SJCRH30 (cell line): ENCODE measurements at regions not wholly inside any gene's neighbourhood (a gene's known extent, or its start where the extent isn't known, plus 50 kb on each side); places are given as distances from the start of the nearest gene placed in this dataset.

Experiments used
- DNase-seq, 2 experiments: peaks; one replicate each; pipeline ENCODE4 v3.0.0-alpha.2; 2015 to 2020
- H3K27ac ChIP-seq: fragments of 250-450 bp; sonication (Bioruptor Pico); 2 replicates; pipeline ENCODE4 v1.5.1; 2020; ENCODE audit warnings: mild to moderate bottlenecking, moderate library complexity
- H3K27me3 ChIP-seq: fragments of 250-450 bp; sonication (Bioruptor Pico); 2 replicates; pipeline ENCODE4 v1.5.1; 2020; ENCODE audit warnings: mild to moderate bottlenecking, moderate library complexity
- H3K36me3 ChIP-seq: fragments of 250-450 bp; sonication (Bioruptor Pico); 2 replicates; pipeline ENCODE4 v1.5.1; 2020; ENCODE audit warnings: mild to moderate bottlenecking, moderate library complexity
- H3K4me1 ChIP-seq: fragments of 250-450 bp; sonication (Bioruptor Pico); 2 replicates; pipeline ENCODE4 v1.5.1; 2020; ENCODE audit warnings: mild to moderate bottlenecking, moderate library complexity
- H3K4me3 ChIP-seq: fragments of 250-450 bp; sonication (Bioruptor Pico); 2 replicates; pipeline ENCODE4 v1.5.1; 2020; ENCODE audit warnings: mild to moderate bottlenecking, moderate library complexity
- H3K9me3 ChIP-seq: fragments of 250-450 bp; sonication (Bioruptor Pico); replicated peaks from 2 replicates; pipeline ENCODE4 v1.5.1; 2020; ENCODE audit warnings: mild to moderate bottlenecking, moderate library complexity

DNA sequence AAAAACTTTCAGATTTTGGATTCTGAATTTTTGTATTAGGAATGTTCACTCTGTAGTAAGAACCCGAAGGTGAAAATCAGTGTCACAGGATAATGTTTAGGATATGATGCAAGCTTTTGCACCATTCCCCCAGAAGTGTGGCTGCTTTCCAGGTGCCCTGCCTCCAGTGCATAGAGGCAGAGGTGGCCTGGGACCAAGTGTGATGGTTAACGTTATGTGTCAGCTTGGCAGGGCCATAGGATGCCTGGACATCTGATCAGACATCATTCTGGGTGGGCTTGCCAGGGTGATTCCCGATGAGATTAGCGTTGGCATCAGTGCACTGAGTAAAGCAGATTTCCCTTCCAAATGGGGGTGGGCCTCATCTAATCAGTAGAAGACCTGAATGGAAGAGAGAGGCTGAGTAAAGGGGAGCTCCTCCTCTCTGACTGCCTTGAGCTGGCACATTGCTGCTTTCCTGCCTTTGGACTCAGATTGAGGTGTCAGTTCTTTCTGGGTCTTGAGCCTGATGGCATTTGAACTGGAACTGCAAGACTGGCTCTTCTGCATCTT, 177.4 kb upstream of the HS6ST1 start:
- DNase-seq, result no peak
- Histone ChIP-seq H3K36me3 (no peaks in the 10 kb centered on the region), H3K9me3 (no peaks in the 10 kb centered on the region), H3K4me3 (no peak overlapping the region), H3K27ac (no peak overlapping the region), H3K27me3 (no peaks in the 10 kb centered on the region), H3K4me1 (peaks cover 7% of the 10 kb centered on the region; the same call in 1 of the 2 replicates)

DNA sequence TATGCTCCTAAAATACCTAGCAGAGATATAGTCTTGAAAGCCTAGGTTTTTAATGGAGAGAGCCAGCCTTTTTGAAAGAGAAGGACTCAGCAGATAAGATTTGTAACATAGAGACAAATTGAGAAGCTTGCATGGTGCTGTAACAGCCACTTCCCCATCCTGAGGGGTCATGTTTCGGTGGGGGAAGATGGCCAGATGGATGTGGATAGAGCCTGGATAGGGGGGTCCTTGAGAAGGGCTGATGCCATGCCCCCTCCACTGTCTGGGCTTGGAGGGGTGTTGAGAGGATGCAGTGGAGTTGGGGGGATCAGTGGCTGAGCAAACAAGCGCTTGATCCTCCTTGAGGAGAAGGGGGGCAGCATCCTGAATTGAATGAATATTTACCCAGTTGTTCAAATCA, 178.0 kb upstream of the HS6ST1 start:
- H3K27ac ChIP-seq, result no peak overlapping the region
- H3K9me3 ChIP-seq, result no peaks in the 10 kb centered on the region
- H3K27me3 ChIP-seq, result no peaks in the 10 kb centered on the region
- peaks cover 7% of the 10 kb centered on the region; the same call in 1 of the 2 replicates for H3K4me1 ChIP-seq
- H3K4me3 ChIP-seq, result no peak overlapping the region
- DNase-seq, result no peak
- no peaks in the 10 kb centered on the region for H3K36me3 ChIP-seq

DNA sequence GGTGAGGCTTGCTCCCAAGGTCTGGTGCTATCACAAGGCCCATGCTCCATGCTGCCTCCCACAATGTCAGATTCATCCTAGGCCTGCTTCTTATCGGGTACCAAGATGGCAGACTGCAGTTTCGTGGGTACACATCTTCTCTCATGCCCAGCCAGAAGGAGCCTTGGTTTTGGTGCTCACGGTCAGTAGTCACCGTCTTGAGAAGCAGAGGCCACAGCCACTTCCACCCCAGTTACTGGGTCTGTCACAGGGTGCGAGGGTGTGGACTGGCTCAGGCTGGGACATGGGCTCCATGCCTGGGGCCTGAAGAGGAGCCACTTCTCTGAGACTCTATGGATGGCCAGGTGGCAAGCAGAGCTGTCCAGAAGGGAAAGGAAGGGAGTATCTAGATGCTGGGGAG, 178.8 kb upstream of the HS6ST1 start:
- DNase-seq, result no peak
- Histone ChIP-seq H3K27ac (no peak overlapping the region), H3K9me3 (no peaks in the 10 kb centered on the region)

DNA sequence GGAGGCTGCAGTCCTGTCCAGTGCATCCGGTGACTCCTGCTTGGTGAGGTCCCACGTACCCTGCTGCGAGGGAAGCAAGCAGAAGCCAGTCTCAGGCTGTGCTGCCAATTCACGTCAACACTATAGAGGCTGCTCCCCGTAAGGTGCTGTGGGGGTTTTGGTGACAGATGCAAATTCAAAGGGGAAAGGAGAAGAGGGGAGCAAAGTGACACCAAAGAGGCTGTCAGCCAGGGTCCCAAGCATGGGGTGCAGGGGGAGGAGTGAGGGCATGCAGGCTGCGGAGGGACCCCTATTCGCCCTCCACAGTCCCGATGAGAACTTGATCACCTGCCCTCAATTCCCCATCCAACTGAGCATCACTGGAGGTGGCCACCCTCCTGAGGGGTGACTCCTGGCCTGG, 179.4 kb upstream of the HS6ST1 start:
- no peak for DNase-seq
- no peaks in the 10 kb centered on the region for H3K9me3 ChIP-seq
- no peak overlapping the region for H3K4me3 ChIP-seq
- no peaks in the 10 kb centered on the region for H3K36me3 ChIP-seq
- no peak overlapping the region for H3K27ac ChIP-seq
- peaks cover 7% of the 10 kb centered on the region; the same call in 1 of the 2 replicates for H3K4me1 ChIP-seq
- H3K27me3 ChIP-seq, result no peaks in the 10 kb centered on the region

More for the DNA sequence above, 178.8 kb upstream of the HS6ST1 start:
- no peak overlapping the region for H3K4me3 ChIP-seq
- peaks cover 7% of the 10 kb centered on the region; the same call in 1 of the 2 replicates for H3K4me1 ChIP-seq
- no peaks in the 10 kb centered on the region for H3K27me3 ChIP-seq
- H3K36me3 ChIP-seq, result no peaks in the 10 kb centered on the region

DNA sequence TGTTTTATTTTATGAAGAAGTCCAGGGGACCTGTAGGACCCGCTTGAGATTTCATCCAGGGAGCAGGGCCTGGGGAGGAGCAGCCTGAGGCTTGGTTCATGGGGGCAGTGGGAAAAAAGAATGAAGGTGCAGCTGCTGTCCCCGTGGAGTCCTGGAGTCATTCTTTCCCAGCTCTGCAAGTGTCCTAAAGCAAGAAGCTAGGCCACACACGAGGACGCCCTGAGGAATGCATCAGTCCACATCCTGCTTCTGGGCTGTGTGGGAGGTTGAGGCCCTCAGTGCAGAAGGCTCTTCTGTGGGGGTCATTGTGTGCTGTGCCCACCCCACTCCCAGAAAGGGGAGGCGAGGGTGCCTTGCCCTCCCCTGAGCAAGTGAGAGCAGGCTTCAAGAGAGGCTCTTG, 179.9 kb upstream of the HS6ST1 start:
- Histone ChIP-seq H3K27me3 (no peaks in the 10 kb centered on the region), H3K4me3 (no peak overlapping the region), H3K9me3 (no peaks in the 10 kb centered on the region), H3K27ac (no peak overlapping the region), H3K36me3 (no peaks in the 10 kb centered on the region), H3K4me1 (peaks cover 7% of the 10 kb centered on the region; the same call in 1 of the 2 replicates)
- peak; percentile 22 to 54 for DNase-seq

DNA sequence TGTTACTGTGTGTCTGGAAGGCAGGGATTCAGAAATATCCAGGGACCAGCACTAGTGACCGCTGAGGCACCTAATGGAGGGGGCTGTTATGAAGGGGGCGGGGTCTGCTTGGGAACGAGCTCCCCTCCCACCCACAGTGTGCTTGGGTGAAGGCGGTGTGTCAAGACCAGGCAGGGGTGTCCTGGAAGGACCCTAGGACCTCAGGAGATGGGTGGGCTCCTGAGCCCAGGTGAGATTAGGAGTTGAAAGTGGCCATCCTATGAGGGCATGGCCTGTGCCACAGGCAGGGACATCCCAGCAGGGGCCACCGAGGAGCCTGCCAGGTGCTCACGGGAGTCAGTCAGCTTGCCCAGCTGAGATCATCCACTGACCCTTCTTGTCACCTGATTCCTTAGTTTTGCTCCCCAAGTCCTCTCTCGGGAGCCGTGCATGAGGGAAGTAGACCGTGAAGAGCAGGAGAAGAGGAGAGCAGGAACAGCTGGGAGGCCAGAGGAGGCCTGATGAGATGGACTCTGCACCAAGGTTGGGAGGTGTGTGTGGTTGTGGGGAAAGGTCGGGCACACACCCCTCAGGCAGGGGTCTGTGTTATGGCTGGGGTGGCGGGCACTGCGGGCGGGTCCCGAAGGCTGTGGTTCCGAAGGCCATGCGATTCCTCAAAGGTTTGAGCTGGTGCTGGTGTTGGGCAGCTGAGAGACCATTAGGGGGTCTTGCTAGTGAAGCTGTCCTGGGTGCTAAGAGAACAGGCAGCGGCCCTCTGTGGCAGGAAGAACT, 180.9 kb upstream of the HS6ST1 start:
- Histone ChIP-seq H3K27me3 (no peaks in the 10 kb centered on the region), H3K4me3 (no peak overlapping the region), H3K27ac (no peak overlapping the region), H3K36me3 (no peaks in the 10 kb centered on the region), H3K4me1 (peaks cover 7% of the 10 kb centered on the region; the same call in 1 of the 2 replicates), H3K9me3 (no peaks in the 10 kb centered on the region)
- DNase-seq, result no peak

DNA sequence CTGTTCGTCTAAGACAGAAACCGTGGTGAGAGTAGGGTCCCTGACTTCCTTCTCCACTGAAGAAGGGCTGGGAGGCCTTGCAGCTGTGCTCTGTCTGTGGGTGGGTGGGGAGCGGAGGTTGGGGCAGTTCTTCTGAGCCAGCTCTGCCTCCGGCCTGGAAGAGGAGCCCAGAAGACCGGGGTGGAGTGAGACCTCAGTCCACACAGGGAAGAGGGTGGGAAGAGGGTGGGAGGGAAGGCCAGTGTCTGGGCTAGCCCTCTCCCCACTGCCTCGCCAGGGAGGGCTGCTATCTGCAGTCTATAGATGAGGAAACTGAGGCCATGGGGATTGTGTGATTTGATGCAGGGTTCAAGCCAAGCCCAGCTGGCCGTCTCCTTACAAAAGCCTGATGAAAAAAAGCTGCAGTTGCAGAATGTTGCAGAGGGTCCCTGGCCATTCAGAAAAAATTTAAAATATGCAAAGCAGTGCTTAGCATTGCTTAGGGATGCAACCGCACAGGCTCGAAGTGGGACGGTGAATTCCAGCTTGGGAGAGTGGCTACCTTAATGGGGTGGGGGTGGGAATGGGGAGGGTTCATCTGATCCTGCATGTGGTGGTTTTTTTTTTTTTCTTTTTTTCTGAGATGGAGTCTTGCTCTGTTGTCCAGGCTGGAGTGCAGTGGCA, 181.6 kb upstream of the HS6ST1 start:
- no peak overlapping the region for H3K27ac ChIP-seq
- no peaks in the 10 kb centered on the region for H3K36me3 ChIP-seq
- H3K4me1 ChIP-seq, result peaks cover 7% of the 10 kb centered on the region; the same call in 1 of the 2 replicates
- DNase-seq, result no peak
- no peak overlapping the region for H3K4me3 ChIP-seq
- no peaks in the 10 kb centered on the region for H3K27me3 ChIP-seq
- H3K9me3 ChIP-seq, result no peaks in the 10 kb centered on the region

DNA sequence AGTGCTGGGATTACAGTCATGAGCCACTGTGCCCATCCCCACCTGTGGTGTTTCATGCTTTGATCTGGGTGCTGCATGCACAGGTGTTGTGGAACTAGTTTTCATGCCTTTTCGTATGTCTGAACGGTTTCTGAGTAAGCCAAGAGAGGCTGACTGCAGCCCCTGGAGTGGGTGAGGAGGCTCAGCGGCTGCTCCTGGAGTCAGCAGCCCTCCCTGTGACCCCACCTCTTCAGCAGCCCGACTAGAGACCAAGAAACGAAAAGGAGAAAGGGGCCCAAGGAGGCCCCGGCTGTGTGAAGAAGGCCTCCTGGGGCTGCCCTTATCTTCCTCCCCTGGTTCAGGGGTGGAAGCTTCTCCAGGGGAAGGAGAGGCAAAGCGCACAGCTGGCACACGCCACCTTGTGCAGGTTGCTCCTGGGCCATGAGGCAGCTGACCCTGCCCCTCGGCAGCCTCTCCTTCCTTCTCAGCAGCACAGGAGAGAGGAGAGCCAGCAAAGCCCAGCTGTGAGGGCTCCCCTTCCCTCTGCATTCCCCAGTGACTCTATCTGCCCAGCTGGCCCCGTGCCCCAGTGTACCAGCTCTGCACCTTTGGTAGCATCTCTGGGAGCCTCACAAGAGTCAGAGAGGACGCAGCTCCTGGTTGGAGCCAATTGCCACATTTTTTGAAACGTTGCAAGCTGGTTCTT, 182.5 kb upstream of the HS6ST1 start:
- Histone ChIP-seq H3K9me3 (no peaks in the 10 kb centered on the region), H3K4me1 (peaks cover 15% of the 10 kb centered on the region), H3K27ac (no peak overlapping the region), H3K4me3 (no peak overlapping the region), H3K27me3 (no peaks in the 10 kb centered on the region), H3K36me3 (no peaks in the 10 kb centered on the region)
- no peak for DNase-seq

DNA sequence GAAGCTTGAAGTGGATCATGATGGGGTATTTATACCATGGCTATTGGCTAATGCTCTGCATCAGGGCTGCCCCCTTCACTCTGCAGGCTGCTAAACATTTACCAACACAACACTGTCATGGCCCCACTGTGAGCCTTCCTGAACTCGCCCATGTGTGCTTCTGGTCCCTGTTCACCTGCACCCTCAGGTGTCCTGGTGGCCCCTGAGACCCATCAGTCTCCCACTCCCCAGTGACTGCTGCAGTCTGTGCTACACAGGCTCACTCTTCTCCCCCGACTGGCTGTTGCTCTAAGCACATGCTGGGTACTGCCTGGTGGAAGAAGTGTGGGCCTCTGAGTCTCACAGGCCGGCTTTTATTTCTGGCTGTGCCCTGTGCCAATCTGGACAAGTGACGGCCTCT, 183.0 kb upstream of the HS6ST1 start:
- no peaks in the 10 kb centered on the region for H3K9me3 ChIP-seq
- DNase-seq, result no peak
- H3K27ac ChIP-seq, result no peak overlapping the region
- H3K27me3 ChIP-seq, result no peaks in the 10 kb centered on the region
- H3K36me3 ChIP-seq, result no peaks in the 10 kb centered on the region
- H3K4me1 ChIP-seq, result peaks cover 17% of the 10 kb centered on the region
- H3K4me3 ChIP-seq, result no peak overlapping the region

DNA sequence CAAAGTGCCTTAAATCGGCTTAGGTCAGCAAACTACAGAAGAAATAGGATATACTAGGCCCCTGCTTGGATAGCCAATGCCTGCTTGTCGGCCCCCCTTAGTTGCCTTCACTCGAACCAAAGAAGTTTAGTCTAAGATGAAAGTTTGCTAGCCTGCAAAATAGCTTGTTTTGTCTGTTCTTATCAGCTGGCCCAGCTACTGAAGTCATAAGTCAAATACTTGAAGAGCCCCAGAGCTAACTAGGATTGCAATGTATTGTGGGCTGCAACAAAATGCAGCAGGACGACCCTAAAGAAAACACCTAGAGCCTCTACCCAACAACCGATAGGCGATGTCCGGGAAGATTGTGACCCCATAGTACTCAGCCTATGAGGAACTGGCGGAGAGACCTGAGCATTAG, 183.5 kb upstream of the HS6ST1 start:
- no peak overlapping the region for H3K27ac ChIP-seq
- no peak for DNase-seq
- H3K36me3 ChIP-seq, result no peaks in the 10 kb centered on the region
- H3K9me3 ChIP-seq, result no peaks in the 10 kb centered on the region
- peaks cover 17% of the 10 kb centered on the region for H3K4me1 ChIP-seq
- no peak overlapping the region for H3K4me3 ChIP-seq
- H3K27me3 ChIP-seq, result no peaks in the 10 kb centered on the region

DNA sequence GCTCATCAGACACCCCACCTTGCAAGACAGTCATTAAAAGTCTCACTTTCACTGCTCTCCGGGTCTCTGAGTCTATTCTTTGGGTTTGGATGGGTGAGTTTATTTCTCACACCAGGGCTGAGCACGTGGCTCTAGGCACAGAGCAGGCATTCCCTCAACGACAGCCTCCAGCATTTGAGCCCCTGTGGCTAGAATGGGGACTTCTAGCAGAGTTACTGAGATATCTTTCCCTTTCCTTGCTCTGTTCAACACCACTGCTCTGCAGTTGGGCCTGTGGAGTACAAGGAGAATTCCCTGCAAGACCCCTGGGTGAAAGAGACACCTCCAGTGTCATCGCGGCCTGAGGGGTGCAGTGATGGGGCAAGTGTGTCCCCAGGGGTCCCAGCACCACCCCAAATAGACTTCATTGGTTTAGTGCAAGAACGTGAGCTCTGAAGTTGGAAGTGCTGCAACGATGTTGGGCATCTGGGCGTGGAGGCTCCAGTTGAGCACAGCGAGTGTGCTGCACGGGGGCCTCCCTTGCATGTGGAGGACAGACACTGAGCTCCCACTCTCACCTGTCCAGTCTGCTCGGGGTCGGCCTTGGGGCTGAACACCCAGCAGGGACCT, 184.1 kb upstream of the HS6ST1 start:
- no peaks in the 10 kb centered on the region for H3K9me3 ChIP-seq
- no peak for DNase-seq
- H3K27ac ChIP-seq, result no peak overlapping the region
- H3K4me1 ChIP-seq, result peaks cover 17% of the 10 kb centered on the region
- H3K4me3 ChIP-seq, result no peak overlapping the region
- H3K36me3 ChIP-seq, result no peaks in the 10 kb centered on the region
- no peaks in the 10 kb centered on the region for H3K27me3 ChIP-seq

DNA sequence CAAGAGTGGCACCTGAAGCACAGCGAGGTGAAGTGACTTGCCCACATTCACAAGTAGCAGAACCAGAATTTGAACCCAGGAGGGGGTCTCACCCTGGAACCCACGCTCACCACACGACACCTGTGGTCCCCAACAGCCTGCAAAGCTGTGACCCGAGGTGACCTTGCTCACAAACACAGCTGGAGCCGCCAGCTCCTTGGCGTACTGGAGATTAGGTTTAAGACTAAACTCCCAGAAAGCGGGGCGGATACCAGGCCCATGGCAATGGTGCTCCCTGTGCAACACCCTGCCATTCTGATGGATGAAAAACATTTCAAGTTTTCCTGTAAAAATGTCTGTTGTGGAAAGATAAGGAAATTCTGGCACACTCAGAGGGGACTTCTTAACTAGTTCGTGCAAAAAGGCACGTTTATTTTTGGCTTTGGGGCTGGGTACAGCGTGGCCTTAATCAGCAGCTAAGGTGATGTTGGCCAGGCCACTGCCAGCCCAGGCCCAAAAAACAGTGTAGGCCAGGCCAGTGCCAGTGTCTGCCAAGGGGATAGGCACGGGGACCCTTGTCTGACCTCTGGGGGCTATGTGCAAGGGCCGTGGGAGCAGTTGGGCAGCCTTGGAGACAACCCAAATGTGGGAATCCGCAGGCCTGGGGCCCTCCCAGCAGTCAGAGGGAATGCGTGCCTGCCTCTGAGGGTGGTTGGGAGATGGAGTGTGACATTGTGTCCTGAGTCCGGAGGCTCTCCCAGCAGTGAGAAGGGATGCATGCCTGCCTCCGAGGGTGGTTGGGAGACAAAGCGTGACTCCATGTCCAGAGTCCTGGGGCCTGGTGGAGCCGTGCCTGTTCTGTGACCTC, 185.0 kb upstream of the HS6ST1 start:
- Histone ChIP-seq H3K27me3 (no peaks in the 10 kb centered on the region), H3K27ac (no peak overlapping the region), H3K4me1 (peaks cover 12% of the 10 kb centered on the region), H3K36me3 (no peaks in the 10 kb centered on the region), H3K9me3 (no peaks in the 10 kb centered on the region), H3K4me3 (no peak overlapping the region)
- no peak for DNase-seq

DNA sequence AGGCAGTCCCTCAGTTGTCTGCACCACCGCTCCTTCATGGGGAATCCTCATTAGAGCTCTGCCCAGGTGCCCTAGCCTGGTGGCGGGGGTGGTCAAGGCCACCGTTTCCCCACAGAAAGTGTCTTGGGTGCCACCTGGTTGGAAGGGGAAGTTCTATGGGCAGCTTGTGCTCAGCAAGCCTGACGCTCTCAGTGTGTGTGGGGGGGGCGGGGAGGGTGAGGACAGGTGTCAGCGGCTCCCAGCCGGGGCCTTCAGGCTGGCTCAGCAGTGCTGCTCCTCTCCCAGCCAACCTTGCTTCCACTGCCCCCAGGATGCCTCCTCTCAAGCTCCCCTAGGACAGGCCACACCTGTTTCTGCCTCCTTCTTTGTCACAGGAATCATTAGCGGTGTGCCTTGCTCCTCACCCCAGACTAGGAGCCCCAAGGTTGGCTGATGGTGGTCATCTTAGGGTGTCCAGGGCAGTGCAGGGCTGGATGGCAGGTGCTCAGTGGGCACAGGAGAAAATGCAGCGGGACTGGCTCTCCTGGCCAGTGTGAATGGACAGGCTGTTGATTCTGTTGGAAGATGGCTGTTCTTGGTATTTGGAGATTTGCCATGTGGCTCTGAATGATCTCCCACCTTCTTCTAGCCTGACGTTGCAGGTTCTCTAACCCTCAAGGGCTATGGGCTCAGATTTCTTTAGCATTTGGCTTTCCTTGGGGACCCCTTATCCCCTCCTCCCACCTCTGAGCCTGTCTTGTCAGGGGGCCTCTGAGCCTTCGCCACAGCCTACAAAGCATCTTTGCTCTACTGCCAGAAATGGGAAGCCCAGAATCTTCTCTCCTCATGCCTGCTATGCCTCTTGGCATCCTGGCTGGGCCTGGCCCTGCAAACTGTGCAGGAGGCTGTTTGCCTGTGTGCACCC, 185.8 kb upstream of the HS6ST1 start:
- no peaks in the 10 kb centered on the region for H3K36me3 ChIP-seq

More for the DNA sequence above, 185.8 kb upstream of the HS6ST1 start:
- H3K9me3 ChIP-seq, result no peaks in the 10 kb centered on the region
- H3K27me3 ChIP-seq, result no peaks in the 10 kb centered on the region
- no peak overlapping the region for H3K27ac ChIP-seq
- H3K4me1 ChIP-seq, result peaks cover 10% of the 10 kb centered on the region
- H3K4me3 ChIP-seq, result no peak overlapping the region
- DNase-seq, result no peak
